HG03469 (cell line): ENCODE measurements at regions not wholly inside any gene's neighbourhood (a gene's known extent, or its start where the extent isn't known, plus 50 kb on each side); places are given as distances from the start of the nearest gene placed in this dataset.
"Not testable (repeated sequence)": the region's sequence is repeated elsewhere in the genome, so short reads cannot be mapped to it uniquely, and the experiment has no call there.

Experiments
- ATAC-seq: cut with Tn5 transposase; IDR thresholded peaks from one replicate; pipeline ENCODE4 v1.9.1; 2021; ENCODE audit warnings: mild to moderate bottlenecking, moderate library complexity, moderate number of reproducible peaks; ENCODE audit not compliant: unreplicated experiment

GRCh38 chr18:29753379-29753778 is 1289.2 kb downstream of the DSC3 start:
- ATAC-seq, result no peak

- no peak for ATAC-seq
Observed at GRCh38 chr18:29749704-29750103, 1292.8 kb downstream of the DSC3 start.

DNA sequence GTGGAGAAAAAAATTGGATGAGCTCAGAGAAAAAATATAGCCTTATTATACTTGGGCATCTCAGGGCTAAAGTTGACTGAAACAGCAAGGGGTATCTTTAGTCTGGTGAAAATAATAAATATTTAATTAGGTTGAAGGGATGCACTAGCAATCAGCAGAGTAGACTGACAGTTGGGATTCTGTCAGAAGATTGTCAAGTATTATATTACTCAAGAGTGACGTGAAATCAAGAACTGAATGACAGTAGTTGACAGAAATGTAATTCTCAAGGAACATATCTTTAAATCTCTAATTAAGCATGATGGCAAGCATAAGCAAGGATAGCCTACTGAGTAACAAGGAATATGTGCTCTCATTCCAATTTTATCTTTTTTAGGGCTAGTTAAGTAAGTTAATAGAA is 1301.1 kb downstream of the DSC3 start:
- no peak for ATAC-seq

GRCh38 chr18:29737620-29738019 is 1304.9 kb downstream of the DSC3 start:
- no peak for ATAC-seq

DNA sequence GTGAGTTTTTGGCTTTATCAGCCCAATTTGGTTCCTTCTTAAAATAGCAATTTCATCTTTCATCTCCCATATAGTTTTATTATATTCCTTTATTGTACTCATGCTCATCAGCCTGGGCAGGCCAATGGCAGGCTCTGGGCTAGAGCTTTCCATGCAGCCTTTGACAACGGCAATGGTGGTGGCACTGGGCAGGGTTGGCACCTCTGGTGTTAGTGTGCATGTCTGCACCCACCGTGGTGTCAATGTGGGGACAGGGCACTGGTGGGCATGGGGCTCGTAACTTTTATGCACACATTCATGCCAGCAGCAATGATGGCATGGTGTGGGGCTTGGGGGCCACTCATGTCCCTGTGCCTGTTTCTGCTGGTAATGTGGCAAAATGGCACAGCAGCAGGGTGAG is 1305.4 kb downstream of the DSC3 start:
- ATAC-seq, result no peak

DNA sequence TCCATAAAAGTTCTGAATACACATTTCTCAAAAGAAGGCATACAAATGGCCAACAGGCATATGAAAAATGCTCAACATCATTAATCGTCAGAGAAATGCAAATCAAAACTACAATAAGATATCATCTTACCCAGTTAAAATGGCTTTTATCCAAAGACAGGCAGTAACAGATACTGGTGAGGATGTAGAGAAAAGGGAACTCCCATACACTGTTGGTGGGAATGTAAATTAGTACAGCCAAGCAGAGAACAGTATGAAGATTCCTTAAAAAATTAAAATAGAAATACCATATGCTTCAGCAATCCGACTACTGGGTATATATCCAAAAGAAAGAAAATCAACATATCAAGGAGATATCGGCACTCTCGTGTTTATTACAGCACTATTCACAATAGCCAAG is 1312.5 kb downstream of the DSC3 start:
- ATAC-seq, result no peak

- ATAC-seq, result no peak
Observed at GRCh38 chr18:29726646-29727045, 1315.9 kb downstream of the DSC3 start.

- ATAC-seq, result not testable (repeated sequence)
Observed at GRCh38 chr18:29723486-29723885, 1319.1 kb downstream of the DSC3 start.

DNA sequence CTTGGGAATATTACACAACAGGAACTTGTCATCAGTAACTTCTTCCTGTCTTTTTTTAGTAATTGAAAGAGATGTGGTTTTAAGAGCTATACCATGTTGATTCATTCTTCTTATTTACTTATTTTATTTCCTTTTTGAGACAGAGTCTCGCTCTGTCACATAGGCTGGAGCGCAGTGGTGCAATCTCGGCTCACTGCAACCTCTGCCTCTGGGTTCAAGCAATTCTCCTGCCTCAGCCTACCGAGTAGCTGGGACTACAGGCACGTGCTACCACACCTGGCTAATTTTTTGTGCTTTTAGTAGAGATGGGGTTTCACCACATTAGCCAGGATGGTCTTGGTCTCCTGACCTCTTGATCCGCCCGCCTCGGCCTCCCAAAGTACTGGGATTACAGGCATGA is 1326.6 kb downstream of the DSC3 start:
- not testable (repeated sequence) for ATAC-seq

DNA sequence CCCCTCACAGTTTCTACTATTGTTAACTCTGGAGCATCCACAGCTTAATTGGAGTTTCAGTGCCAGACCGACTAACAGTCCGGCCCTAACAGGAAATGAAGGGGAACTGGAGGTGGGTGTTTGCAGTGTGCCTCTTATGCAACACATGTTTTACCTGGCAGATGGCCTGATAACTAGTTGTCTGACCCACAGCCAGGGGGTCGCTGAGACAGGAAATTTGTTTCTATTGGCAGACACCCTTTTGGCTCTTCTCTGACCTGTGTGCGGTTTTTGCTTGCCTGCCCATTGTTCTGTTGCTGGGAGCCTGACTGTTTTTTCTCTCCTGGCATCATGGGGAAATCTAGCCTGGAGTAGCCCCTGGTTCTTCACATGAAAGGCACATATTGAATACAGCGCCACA is 1329.8 kb downstream of the DSC3 start:
- no peak for ATAC-seq

GRCh38 chr18:29711932-29712331 is 1330.6 kb downstream of the DSC3 start:
- no peak for ATAC-seq

DNA sequence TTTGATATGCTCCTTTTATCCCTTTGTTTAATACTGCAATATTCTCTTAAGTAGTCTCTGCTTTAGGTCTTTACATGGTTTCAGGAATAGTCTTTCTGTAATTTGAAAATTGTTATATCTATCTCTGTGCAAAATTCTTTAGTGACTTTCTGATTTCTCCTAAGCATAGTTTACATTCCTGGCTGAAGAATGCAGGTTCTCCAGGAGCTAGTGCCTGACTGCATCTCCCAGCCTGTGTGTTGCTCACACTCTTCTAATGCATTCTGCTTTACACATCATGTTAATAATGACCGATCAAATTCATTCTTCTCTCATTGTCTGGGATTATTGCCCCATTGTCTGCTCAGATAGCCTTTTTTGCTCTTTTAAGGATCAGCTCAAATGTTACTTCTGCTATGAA is 1349.2 kb downstream of the DSC3 start:
- no peak for ATAC-seq

- no peak for ATAC-seq
Observed at GRCh38 chr18:29681578-29681977, 1361.0 kb downstream of the DSC3 start.

DNA sequence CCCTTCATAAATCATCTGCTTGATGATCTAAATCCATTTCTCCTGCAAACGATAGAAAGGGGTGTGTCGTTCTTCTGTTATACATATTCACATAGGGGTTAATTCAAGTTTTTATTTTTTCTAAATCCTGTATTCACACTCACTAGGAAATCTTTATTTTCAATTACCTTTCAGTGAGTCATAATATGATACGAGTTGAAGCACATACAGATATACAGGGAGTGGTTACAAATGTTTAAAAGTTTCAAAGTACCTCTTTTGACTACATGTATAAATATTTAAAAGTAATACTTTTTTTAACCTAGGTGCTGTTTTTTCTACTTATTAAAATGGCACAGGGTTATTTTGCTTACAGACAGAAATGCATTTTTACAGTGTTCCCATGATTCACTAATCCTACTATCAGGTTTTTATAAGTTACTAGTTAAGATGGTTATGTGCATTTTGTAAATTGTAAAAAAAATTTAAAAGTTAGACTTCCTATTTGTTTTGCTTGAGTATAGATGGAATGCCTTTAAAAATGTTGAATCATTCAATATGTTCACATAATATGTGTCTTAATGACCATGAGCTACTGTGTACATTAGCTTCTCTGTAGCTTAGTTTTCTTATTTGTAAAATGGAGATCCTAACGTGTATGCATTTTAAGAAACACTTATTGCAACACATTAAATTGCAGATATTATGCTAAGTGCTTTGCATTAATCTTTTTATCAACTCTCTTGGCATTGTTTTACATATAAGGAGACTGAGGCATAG is 1378.1 kb downstream of the DSC3 start:
- no peak for ATAC-seq

GRCh38 chr18:29661924-29662323 is 1380.6 kb downstream of the DSC3 start:
- no peak for ATAC-seq

DNA sequence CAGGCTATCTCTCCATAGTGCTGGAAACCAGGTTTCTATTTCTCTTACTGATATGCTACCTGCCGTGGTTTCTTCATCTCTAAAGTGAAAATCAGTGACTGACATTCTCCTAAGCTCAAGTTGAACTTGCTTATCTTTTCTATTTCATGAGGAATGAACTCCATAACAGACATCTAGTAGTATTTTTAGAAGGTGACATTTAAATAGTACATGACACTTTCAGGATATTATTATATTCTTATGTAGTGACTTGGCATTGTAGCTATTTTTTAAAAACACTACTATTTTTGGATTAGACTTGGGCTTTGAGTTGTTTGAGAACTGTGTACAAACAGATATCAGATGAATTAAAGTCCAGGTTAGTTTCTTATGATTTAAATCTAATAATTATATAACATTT is 1381.8 kb downstream of the DSC3 start:
- no peak for ATAC-seq

- ATAC-seq, result no peak
Observed at GRCh38 chr18:29653671-29654215, 1388.8 kb downstream of the DSC3 start.

- no peak for ATAC-seq
Observed at GRCh38 chr18:29652797-29653196, 1389.7 kb downstream of the DSC3 start.

- ATAC-seq, result no peak
Observed at GRCh38 chr18:29651122-29651680, 1391.3 kb downstream of the DSC3 start.

GRCh38 chr18:29648891-29649290 is 1393.7 kb downstream of the DSC3 start:
- ATAC-seq, result no peak

GRCh38 chr18:29647700-29648099 is 1394.8 kb downstream of the DSC3 start:
- ATAC-seq, result no peak

- no peak for ATAC-seq
Observed at GRCh38 chr18:29644276-29644675, 1398.3 kb downstream of the DSC3 start.
